Ovary (tissue), 7 donors: ENCODE measurements at regions not wholly inside any gene's neighbourhood (a gene's known extent, or its start where the extent isn't known, plus 50 kb on each side); places are given as distances from the start of the nearest gene placed in this dataset.

Experiments
- DNase-seq, 5 donors: peaks; one replicate each; pipeline ENCODE4 v3.0.0-alpha.2; 2019 to 2020
- H3K27ac ChIP-seq, 2 donors: fragments of 200-600 bp; one replicate each; pipeline versions ENCODE4 v1.5.1 to v1.8.0; 2019 to 2022
- H3K27me3 ChIP-seq: fragments of 200-600 bp; one replicate; pipeline ENCODE4 v1.8.0; 2022
- H3K36me3 ChIP-seq: fragments of 200-600 bp; sonication (generic); one replicate; pipeline ENCODE4 v1.5.1; 2019
- H3K4me1 ChIP-seq: one replicate; pipeline ENCODE4 v1.8.1; 2013; ENCODE audit warnings: mild to moderate bottlenecking, moderate library complexity; ENCODE audit not compliant: insufficient read depth
- H3K4me3 ChIP-seq: fragments of 200-600 bp; sonication (generic); one replicate; pipeline ENCODE4 v1.5.1; 2017
- H3K9me3 ChIP-seq, 2 donors: fragments of 200-600 bp in 1 of 2; sonication (generic) in 1 of 2; one replicate each; pipeline versions ENCODE4 v1.5.1 to v1.8.1; 2013 to 2019; ENCODE audit warnings: mild to moderate bottlenecking in 1 of 2, moderate library complexity in 1 of 2
- CTCF ChIP-seq, 3 donors: fragments of 450-650 bp in 2 of 3; fragments of 200-600 bp in 1 of 3; IDR thresholded peaks; one replicate each; pipeline versions ENCODE4 v1.5.1 to v1.8.0; 2016 to 2022; ENCODE audit warnings: antibody characterized with exemption in 3 of 3, mild to moderate bottlenecking in 1 of 3
- EP300 ChIP-seq: sonication (generic); formaldehyde crosslinking; IDR thresholded peaks from one replicate; pipeline ENCODE4 v1.6.1; 2017; ENCODE audit warnings: antibody characterized with exemption
- POLR2A ChIP-seq: fragments of 450-650 bp; IDR thresholded peaks from one replicate; pipeline ENCODE4 v1.6.1; 2017; ENCODE audit warnings: antibody characterized with exemption, mild to moderate bottlenecking, moderate library complexity
- WGBS, 3 donors: extraction: QIAGEN DNeasy Blood & Tissue Kit in 1 of 3; methylation state at CpG; one replicate each; pipeline versions ENCODE4 v1.1.5 to v1.1.7; 2013 to 2017; 5-methylcytosine and 5-hydroxymethylcytosine counted together
- intact Hi-C, 4 donors: fragments of 100-400 bp; cut with DNase I; formaldehyde crosslinking; loops; one replicate each; pipeline versions ENCODE4 v1.11.0 to v1.15.1; 2022 to 2023
- donor health status: DM: no; HTN: no; CAD: no; lungs with moderate emphysema.
- donor health status: DM: no; HTN: no; CAD: no.
- donor health status: Bipolar disorder and iron deficiency.
- donor health status: DM: no; HTN: no; CAD: no.
- donor health status: DM: yes; HTN: yes; CAD: no.

- no peak overlapping the region for H3K27ac ChIP-seq
- no peaks in the 10 kb centered on the region for H3K27me3 ChIP-seq
- peaks cover 2% of the 10 kb centered on the region for H3K4me1 ChIP-seq
- H3K9me3 ChIP-seq = no peaks in the 10 kb centered on the region
- H3K4me3 ChIP-seq = no peak overlapping the region
- no peak for TF ChIP-seq POLR2A
- no peak for TF ChIP-seq CTCF (IDR thresholded peaks at IDR 0.05)
- no peak for TF ChIP-seq EP300
- H3K36me3 ChIP-seq = no peaks in the 10 kb centered on the region
- intact Hi-C loops = no loop called here
- DNase-seq = no peak
- WGBS, 3 donors = 40 to 51% (median 42%) methylated on average over 1 of the region's 1 CpG
Observed at GRCh38 chr6:91020744-91021143, 433.9 kb upstream of the MAP3K7 start.

GRCh38 chr6:91018586-91018985 lies 431.7 kb upstream of the MAP3K7 start:
- intact Hi-C loops = no loop called here
- Histone ChIP-seq H3K36me3 (no peaks in the 10 kb centered on the region), H3K4me1 (peaks cover 2% of the 10 kb centered on the region), H3K27ac (no peak overlapping the region), H3K4me3 (no peak overlapping the region), H3K9me3 (no peaks in the 10 kb centered on the region), H3K27me3 (no peaks in the 10 kb centered on the region)
- TF ChIP-seq EP300 (no peak), POLR2A (no peak), CTCF (IDR thresholded peaks at IDR 0.05) (no peak)
- 96 to 98% (median 97%) methylated on average over 3 of the region's 3 CpGs for WGBS, 3 donors
- no peak for DNase-seq

GRCh38 chr6:91013511-91013910 lies 426.6 kb upstream of the MAP3K7 start:
- no peak overlapping the region for H3K27ac ChIP-seq
- intact Hi-C loops = no loop called here
- no peak for TF ChIP-seq CTCF (IDR thresholded peaks at IDR 0.05)
- no peak for DNase-seq
- no peaks in the 10 kb centered on the region for H3K36me3 ChIP-seq
- peaks cover 3% of the 10 kb centered on the region for H3K4me1 ChIP-seq
- H3K27me3 ChIP-seq = no peaks in the 10 kb centered on the region
- H3K4me3 ChIP-seq = no peak overlapping the region
- H3K9me3 ChIP-seq = no peaks in the 10 kb centered on the region

GRCh38 chr6:90997076-90997475 lies 410.2 kb upstream of the MAP3K7 start:
- no peak for DNase-seq
- 54 to 64% (median 61%) methylated on average over 4 of the region's 4 CpGs for WGBS, 3 donors
- intact Hi-C loops = no loop called here
- Histone ChIP-seq H3K4me1 (no peaks in the 10 kb centered on the region), H3K36me3 (no peaks in the 10 kb centered on the region), H3K27me3 (no peaks in the 10 kb centered on the region), H3K4me3 (no peak overlapping the region), H3K9me3 (no peaks in the 10 kb centered on the region), H3K27ac (no peak overlapping the region)
- TF ChIP-seq EP300 (no peak), CTCF (IDR thresholded peaks at IDR 0.05) (no peak), POLR2A (no peak)

- H3K36me3 ChIP-seq = no peaks in the 10 kb centered on the region
- H3K27ac ChIP-seq = no peak overlapping the region
- intact Hi-C loops = no loop called here
- H3K27me3 ChIP-seq = no peaks in the 10 kb centered on the region
- H3K9me3 ChIP-seq = no peaks in the 10 kb centered on the region
- no peak for DNase-seq
- no peak overlapping the region for H3K4me3 ChIP-seq
- no peak for TF ChIP-seq CTCF (IDR thresholded peaks at IDR 0.05)
- no peak for TF ChIP-seq EP300
- TF ChIP-seq POLR2A = no peak
- WGBS, 3 donors = 36 to 51% (median 39%) methylated on average over 3 of the region's 3 CpGs
- no peaks in the 10 kb centered on the region for H3K4me1 ChIP-seq
Observed at GRCh38 chr6:90993770-90994169, 406.9 kb upstream of the MAP3K7 start.
